ENCODE measurements at regions not wholly inside any gene's neighbourhood (a gene's known extent, or its start where the extent isn't known, plus 50 kb on each side); places are given as distances from the start of the nearest gene placed in this dataset.

DNA sequence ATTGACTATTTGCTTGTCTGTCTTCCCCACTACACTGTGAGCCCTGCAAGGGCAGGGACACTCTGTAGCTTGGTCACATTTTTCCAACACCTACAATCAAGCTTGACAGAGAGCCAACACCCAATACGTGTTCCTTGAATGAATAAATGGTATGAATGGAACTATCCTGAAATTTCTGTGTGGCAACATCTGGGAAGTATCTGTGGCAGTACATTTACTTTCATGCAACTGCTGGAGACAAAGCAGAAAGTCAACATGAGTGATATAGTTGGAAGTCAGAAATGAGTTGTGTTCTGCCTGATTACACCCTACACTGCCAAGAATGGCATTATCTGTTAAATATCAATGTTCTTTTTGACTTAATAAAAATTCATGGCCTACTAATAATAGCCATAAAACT, 343.5 kb upstream of the F9 start (continued):
- TF ChIP-seq, protein P1, sequence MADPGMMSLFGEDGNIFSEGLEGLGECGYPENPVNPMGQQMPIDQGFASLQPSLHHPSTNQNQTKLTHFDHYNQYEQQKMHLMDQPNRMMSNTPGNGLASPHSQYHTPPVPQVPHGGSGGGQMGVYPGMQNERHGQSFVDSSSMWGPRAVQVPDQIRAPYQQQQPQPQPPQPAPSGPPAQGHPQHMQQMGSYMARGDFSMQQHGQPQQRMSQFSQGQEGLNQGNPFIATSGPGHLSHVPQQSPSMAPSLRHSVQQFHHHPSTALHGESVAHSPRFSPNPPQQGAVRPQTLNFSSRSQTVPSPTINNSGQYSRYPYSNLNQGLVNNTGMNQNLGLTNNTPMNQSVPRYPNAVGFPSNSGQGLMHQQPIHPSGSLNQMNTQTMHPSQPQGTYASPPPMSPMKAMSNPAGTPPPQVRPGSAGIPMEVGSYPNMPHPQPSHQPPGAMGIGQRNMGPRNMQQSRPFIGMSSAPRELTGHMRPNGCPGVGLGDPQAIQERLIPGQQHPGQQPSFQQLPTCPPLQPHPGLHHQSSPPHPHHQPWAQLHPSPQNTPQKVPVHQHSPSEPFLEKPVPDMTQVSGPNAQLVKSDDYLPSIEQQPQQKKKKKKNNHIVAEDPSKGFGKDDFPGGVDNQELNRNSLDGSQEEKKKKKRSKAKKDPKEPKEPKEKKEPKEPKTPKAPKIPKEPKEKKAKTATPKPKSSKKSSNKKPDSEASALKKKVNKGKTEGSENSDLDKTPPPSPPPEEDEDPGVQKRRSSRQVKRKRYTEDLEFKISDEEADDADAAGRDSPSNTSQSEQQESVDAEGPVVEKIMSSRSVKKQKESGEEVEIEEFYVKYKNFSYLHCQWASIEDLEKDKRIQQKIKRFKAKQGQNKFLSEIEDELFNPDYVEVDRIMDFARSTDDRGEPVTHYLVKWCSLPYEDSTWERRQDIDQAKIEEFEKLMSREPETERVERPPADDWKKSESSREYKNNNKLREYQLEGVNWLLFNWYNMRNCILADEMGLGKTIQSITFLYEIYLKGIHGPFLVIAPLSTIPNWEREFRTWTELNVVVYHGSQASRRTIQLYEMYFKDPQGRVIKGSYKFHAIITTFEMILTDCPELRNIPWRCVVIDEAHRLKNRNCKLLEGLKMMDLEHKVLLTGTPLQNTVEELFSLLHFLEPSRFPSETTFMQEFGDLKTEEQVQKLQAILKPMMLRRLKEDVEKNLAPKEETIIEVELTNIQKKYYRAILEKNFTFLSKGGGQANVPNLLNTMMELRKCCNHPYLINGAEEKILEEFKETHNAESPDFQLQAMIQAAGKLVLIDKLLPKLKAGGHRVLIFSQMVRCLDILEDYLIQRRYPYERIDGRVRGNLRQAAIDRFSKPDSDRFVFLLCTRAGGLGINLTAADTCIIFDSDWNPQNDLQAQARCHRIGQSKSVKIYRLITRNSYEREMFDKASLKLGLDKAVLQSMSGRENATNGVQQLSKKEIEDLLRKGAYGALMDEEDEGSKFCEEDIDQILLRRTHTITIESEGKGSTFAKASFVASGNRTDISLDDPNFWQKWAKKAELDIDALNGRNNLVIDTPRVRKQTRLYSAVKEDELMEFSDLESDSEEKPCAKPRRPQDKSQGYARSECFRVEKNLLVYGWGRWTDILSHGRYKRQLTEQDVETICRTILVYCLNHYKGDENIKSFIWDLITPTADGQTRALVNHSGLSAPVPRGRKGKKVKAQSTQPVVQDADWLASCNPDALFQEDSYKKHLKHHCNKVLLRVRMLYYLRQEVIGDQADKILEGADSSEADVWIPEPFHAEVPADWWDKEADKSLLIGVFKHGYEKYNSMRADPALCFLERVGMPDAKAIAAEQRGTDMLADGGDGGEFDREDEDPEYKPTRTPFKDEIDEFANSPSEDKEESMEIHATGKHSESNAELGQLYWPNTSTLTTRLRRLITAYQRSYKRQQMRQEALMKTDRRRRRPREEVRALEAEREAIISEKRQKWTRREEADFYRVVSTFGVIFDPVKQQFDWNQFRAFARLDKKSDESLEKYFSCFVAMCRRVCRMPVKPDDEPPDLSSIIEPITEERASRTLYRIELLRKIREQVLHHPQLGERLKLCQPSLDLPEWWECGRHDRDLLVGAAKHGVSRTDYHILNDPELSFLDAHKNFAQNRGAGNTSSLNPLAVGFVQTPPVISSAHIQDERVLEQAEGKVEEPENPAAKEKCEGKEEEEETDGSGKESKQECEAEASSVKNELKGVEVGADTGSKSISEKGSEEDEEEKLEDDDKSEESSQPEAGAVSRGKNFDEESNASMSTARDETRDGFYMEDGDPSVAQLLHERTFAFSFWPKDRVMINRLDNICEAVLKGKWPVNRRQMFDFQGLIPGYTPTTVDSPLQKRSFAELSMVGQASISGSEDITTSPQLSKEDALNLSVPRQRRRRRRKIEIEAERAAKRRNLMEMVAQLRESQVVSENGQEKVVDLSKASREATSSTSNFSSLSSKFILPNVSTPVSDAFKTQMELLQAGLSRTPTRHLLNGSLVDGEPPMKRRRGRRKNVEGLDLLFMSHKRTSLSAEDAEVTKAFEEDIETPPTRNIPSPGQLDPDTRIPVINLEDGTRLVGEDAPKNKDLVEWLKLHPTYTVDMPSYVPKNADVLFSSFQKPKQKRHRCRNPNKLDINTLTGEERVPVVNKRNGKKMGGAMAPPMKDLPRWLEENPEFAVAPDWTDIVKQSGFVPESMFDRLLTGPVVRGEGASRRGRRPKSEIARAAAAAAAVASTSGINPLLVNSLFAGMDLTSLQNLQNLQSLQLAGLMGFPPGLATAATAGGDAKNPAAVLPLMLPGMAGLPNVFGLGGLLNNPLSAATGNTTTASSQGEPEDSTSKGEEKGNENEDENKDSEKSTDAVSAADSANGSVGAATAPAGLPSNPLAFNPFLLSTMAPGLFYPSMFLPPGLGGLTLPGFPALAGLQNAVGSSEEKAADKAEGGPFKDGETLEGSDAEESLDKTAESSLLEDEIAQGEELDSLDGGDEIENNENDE (IDR thresholded peaks at IDR 0.05; ENCODE audit: insufficient replicate concordance, low read length) = no peak
- TF ChIP-seq SP4 (IDR thresholded peaks at IDR 0.05; ENCODE audit: low read length) = no peak
- no peak for TF ChIP-seq CEBPB (IDR thresholded peaks at IDR 0.05; ENCODE audit: low read depth, low read length)
- no peak for TF ChIP-seq POLR2A (IDR thresholded peaks at IDR 0.05; ENCODE audit: control extremely low read depth in 1 of 2, low read depth in 2 of 2, low read length in 2 of 2)
